ENCODE measurements at regions not wholly inside any gene's neighbourhood (a gene's known extent, or its start where the extent isn't known, plus 50 kb on each side); places are given as distances from the start of the nearest gene placed in this dataset.

GRCh38 chr2:168365094-168365621 is 90.9 kb upstream of the CERS6 start:
- no peak for TF ChIP-seq CTCF (IDR thresholded peaks at IDR 0.05)
- TF ChIP-seq POLR2A (IDR thresholded peaks at IDR 0.05) = no peak
- TF ChIP-seq POLR2AphosphoS5 (IDR thresholded peaks at IDR 0.05; ENCODE audit: insufficient read depth in 1 of 2, low read depth in 1 of 2) = no peak

All from vagina (tissue), 2 donors.